ENCODE measurements at regions not wholly inside any gene's neighbourhood (a gene's known extent, or its start where the extent isn't known, plus 50 kb on each side); places are given as distances from the start of the nearest gene placed in this dataset.
"Not testable (repeated sequence)": the region's sequence is repeated elsewhere in the genome, so short reads cannot be mapped to it uniquely, and the experiment has no call there.

DNA sequence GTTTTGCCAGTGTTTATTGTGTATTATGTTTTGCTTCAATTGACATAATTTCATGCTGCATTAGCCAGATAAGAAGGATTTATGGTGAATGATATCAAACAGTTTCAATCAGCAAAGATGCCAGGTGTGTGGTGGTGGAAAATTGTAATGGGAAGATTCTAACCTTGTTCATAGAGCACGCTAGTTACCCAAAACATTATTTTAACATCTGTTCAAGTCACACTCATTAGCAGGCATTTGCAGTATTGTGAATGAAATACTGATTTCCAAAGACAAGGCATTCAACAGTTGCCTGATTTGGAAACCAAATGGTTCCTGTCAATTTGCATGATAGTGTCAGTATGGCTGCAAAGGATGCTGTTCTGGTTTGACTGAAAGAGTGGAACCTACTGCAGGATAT, 129.7 kb downstream of the EPC1 start:
- DNase-seq, result no peak

- not testable (repeated sequence) for DNase-seq
These were observed 133.1 kb downstream of the EPC1 start for GRCh38 chr10:32213838-32214237.

- DNase-seq, result no peak
These were observed 136.0 kb downstream of the EPC1 start for GRCh38 chr10:32211046-32211363.

DNA sequence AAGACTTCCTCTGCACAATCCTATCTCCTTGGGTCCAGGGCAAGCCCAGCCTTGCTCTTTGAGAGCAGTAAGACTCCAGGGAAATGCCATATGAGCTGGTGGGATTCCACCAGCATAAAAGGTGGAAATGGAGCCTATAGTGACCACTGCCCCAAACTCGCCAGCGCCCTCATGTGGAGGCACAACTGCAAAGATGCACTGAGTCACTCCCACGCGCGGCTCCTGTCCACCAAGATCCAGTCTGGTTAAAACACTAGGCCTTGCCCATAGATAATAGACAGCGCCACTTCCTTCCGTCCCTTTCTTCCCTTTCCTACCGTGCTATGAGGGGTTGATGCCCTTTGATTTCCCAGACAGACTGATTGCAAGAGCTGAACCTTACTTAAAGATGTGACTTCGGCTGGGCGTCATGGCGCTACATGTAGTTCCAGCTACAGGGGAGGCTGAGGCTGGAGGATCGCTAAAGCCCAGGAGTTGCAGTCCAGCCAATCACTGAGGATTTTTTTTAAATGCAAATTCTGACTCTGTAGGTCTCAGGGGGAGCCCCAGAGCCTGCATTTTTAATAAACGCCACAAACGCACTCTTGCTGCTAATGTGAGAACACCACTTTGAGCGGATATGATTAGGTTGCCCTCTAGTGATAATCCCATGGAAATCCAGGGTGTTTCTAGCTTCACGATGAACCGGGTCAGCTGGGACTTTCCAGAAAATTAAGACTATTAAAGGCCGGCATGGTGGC, 136.5 kb downstream of the EPC1 start:
- peak; percentile 0 for DNase-seq

- DNase-seq, result not testable (repeated sequence)
These were observed 139.0 kb downstream of the EPC1 start for GRCh38 chr10:32208005-32208404.

- DNase-seq, result peak; percentile 13
These were observed 139.4 kb downstream of the EPC1 start for GRCh38 chr10:32207544-32207943.

DNA sequence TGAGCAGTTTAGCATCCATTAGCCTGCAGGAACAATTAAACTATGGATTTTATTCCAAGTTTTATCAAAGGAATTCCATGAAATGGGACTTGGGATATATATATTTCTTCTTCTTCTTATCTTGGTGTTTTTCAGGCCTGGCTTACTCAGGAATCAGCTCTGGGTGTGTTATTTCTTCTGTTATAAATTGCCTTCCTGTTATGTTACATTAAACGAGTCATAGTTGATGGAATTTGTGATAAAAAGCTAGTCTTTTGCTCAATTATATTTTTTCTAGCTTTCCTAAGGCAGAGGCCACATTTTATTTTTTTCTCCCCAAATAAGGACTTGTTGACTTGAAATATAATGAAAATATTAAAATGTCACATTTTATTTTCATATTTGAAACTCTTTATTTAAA, 141.3 kb downstream of the EPC1 start:
- no peak for DNase-seq

GRCh38 chr10:32204606-32205005, 142.4 kb downstream of the EPC1 start:
- DNase-seq, result no peak

GRCh38 chr10:32199714-32200394, 143.6 kb upstream of the KIF5B start:
- DNase-seq, result no peak

DNA sequence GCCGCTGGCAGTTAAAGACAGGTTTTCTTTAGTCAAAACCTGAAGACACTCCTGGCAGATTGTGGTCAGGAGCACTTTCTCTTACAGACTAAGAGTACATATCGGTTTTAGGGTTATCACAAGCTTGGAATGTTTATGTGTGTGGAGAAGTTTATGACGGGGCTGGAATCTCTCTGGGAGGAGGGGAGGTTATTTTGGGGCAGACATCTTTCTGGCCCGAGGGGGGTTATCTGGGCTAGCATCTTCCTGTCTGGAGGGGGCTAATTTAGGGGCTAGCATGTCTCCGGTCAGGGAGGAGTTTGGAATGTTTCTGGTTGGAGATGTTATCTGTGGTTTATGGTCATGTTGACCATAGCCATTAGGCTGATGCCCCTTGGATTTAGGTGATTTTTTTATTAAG, 141.2 kb upstream of the KIF5B start:
- DNase-seq, result no peak

DNA sequence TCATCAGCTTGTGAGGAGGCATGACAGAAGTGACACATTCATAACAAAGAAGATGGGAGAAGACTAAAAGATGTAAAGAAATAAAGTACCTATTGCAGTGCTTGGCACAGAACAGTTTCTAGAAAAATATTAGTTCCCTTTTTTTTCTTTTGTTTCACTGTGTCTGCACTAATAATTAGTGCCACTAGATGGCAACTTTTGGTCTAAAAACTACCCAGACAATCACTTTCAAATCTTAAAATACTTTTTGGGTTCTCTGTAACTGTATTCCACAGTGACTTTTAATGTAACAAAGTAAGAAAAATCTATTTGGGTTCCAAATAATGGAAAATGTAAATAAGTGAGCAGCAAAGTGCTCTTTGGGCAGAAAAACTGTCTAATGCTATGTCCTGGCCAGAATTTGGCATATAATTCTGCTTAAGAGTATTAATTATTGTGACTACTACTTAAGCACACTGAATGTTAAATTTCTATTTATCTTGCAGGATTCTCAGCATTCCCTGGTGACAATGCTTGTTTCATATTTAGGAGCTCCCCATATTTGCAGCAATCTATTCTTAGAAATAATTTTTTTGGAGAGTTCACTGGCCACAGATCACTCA, 134.8 kb upstream of the KIF5B start:
- DNase-seq, result no peak

DNA sequence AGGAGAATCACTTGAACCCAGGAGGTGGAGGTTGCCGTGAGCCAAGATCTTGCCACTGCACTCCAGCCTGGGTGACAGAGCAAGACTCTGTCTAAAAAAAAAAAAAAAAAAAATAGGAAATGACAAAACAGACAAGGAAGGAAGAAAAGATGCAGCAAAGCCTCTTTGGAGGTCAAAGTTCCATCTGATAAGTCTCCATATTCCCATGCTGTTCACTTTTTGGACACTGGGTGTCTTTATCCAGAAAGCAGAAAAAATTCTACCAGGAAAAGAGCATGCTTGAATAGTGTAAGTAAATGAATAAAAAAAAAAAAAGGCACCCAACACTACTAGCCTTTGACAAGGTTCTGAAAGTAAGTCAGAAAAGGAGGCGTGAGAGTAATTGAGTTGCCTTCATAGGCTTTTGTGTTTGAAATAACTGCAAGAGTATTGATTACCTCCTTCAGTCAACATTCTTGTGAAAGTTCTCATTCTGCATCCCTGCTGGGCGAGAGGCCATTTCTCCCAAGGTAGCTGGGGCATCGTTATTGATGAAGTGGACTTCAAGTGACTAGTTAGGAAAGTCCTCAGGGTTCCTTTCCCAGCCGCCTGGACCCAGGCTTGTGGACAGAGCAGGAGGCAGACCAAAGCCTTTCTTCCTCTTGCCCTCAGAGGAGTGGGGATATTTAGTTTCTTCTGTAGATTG, 133.3 kb upstream of the KIF5B start:
- no peak for DNase-seq

GRCh38 chr10:32188601-32189000, 132.4 kb upstream of the KIF5B start:
- not testable (repeated sequence) for DNase-seq

- DNase-seq, result no peak
These were observed 131.5 kb upstream of the KIF5B start for GRCh38 chr10:32187686-32188085.

- not testable (repeated sequence) for DNase-seq
These were observed 127.4 kb upstream of the KIF5B start for GRCh38 chr10:32183652-32184051.

- no peak for DNase-seq
These were observed 126.3 kb upstream of the KIF5B start for GRCh38 chr10:32182476-32182875.

- DNase-seq, result no peak
These were observed 124.4 kb upstream of the KIF5B start for GRCh38 chr10:32180390-32181280.

GRCh38 chr10:32179836-32180235, 123.6 kb upstream of the KIF5B start:
- DNase-seq, result no peak

DNA sequence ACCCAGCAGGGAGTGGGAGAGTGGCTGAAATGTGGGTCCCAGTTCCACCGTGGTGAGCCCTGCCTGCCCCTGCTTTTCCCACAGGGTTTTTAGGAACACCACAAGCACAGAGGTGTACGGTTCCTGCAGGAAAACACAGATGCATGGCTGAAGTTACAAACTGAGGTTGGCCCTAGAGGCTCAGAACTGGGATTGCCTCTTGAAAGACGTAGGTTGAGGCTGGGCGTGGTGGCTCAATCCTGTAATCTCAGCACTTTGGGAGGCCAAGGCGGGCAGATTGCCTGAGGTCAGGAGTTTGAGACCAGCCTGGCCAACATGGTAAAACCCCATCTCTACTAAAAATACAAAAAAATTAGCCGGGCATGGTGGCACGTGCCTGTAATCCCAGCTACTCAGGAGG, 121.4 kb upstream of the KIF5B start:
- DNase-seq, result not testable (repeated sequence)

DNA sequence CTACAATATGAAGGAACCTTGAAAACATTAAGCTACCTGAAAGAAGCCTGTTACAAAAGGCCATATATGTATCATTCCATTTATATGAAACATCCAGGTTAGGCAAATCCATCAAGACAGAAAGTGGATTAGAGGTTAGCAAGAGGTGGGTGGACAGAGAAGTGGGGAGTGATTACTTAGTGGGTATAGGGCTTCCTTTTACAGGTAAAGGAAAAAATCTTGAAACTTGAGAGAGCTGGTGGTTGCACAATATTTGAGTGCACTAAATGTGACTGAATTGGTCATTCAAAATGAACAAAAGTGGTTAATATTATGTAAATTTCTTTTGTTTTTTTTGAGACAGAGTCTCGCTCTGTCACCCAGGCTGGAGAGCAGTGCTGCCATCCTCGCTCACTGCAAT, 119.4 kb upstream of the KIF5B start:
- no peak for DNase-seq

DNA sequence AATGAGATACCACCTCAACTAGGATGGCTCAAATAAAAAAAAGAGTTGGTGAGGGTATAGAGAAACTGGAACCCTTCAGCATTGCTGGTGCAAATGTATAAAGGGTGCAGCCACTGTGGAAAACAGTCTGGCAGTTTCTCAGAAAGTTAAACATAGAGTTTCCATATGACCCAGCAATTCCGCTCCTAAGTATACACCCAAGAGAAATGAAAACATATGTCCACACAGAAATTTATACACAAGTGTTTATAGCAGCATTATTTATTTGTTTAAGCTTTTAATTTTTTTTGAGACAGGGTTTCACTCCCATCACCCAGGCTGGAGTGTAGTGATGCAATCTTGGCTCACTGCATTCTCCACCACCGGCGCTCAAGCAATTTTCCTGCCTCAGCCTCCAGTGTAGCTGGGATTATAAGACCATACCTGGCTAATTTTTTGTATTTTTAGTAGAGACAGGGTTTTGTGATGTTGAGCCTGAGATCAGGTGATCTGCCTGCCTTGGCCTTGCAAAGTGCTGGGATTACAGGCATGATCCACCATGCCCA, 118.2 kb upstream of the KIF5B start:
- DNase-seq, result no peak

DNA sequence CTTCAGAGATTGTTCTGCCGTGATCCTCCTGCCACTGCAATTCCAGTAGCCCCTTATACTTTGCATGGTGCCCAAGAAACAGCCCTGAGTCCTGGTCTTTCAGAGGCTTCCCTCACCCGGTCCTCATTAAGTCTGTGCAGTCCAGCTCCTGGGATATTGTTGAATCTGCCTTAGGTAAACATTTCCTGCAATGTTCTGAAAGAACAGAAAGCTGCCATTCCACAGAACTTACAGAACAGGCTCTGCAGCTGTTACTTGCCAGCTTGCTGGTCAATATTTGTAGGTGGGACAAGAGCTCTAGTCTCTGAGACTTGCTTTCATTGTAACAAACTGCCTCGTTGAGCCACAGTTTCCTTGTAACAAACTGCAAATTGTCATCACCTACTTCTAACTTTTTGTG, 115.0 kb upstream of the KIF5B start:
- DNase-seq, result no peak

All from COR-L47 (cell line).